ENCODE measurements at regions not wholly inside any gene's neighbourhood (a gene's known extent, or its start where the extent isn't known, plus 50 kb on each side); places are given as distances from the start of the nearest gene placed in this dataset.

DNA sequence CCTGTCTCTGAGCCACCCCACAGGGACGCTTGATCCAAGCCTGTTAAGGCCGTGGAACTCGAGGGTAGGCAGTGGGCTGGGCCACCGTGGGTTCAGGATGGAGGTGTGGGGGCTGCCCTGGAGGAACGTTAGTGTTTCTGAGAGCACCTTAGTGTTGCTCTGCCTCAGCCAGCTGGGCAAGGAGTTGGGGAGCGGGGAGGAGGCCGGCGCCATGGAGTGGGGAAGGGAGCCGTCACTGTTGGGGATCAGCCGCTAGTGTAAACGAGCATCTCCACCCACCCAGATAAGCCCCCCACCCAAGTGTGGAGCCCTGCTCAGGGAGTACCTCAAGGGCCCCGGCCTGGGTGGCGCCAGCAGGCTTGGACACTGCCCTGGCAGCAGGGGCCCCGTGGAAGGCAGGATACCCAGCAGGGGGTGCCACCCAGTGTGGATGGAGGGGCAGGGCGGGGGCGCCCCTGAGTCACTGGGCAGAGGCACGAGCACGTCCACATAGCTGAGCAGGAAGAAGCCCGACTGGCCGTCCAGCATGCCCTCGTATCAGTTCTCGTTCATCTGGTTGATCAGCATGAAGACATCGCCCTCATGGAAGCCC lies 98.6 kb downstream of the KPNA2 start:
- DNase-seq (no peak), ATAC-seq (no peak)
- H3K4me3 ChIP-seq, result no peak overlapping the region
- WGBS, 2 donors, result 85 to 95% methylated on average over 11 to 22 of the region's 23 CpGs
- no peaks in the 10 kb centered on the region for H3K9me3 ChIP-seq
- H3K4me1 ChIP-seq, result no peaks in the 10 kb centered on the region
- H3K36me3 ChIP-seq (replicated peaks in 1 of 2; ENCODE audit: insufficient read depth in 1 of 2, low read depth in 2 of 2), result peaks cover 0 to 2% of the 10 kb centered on the region in 2 donors
- H3K27ac ChIP-seq, result no peak overlapping the region
- H3K27me3 ChIP-seq, result no peaks in the 10 kb centered on the region
- TF ChIP-seq, protein P1, sequence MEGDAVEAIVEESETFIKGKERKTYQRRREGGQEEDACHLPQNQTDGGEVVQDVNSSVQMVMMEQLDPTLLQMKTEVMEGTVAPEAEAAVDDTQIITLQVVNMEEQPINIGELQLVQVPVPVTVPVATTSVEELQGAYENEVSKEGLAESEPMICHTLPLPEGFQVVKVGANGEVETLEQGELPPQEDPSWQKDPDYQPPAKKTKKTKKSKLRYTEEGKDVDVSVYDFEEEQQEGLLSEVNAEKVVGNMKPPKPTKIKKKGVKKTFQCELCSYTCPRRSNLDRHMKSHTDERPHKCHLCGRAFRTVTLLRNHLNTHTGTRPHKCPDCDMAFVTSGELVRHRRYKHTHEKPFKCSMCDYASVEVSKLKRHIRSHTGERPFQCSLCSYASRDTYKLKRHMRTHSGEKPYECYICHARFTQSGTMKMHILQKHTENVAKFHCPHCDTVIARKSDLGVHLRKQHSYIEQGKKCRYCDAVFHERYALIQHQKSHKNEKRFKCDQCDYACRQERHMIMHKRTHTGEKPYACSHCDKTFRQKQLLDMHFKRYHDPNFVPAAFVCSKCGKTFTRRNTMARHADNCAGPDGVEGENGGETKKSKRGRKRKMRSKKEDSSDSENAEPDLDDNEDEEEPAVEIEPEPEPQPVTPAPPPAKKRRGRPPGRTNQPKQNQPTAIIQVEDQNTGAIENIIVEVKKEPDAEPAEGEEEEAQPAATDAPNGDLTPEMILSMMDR (IDR thresholded peaks at IDR 0.05), result no peak
- TF ChIP-seq POLR2A (IDR thresholded peaks at IDR 0.05), result no peak
- intact Hi-C loops (cut with DNase I), result no loop called here

DNA sequence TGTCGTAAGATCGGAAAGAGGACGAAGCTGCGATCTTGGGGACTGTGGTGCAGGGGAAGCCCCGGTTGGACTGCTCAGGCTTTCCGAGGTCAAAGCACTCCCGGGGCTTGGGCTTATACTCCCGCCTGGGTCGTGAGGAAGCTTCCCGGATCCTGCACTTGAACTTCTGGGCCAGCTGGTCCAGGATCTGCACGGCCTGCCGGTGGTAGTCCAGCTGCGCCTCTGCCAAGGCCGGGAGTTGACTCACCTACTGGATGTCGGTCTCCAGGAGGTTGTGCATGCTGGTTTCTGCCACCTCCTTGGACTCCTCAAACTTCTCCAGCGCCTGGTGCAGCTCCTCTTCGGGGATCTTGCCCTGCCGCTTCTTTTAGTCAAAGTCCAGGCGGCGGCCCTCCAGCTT lies 99.2 kb downstream of the KPNA2 start:
- ATAC-seq (no peak), DNase-seq (no peak)
- whole genome bisulfite sequencing, 2 donors, result 94% methylated on average over 18 to 19 of the region's 20 CpGs
- Histone ChIP-seq H3K27me3 (no peaks in the 10 kb centered on the region), H3K27ac (no peak overlapping the region), H3K9me3 (no peaks in the 10 kb centered on the region), H3K4me1 (no peaks in the 10 kb centered on the region), H3K4me3 (no peak overlapping the region), H3K36me3 (replicated peaks in 1 of 2; ENCODE audit: insufficient read depth in 1 of 2, low read depth in 2 of 2) (peaks cover 0 to 2% of the 10 kb centered on the region in 2 donors)
- TF ChIP-seq, protein P1 (IDR thresholded peaks at IDR 0.05), result no peak
- no peak for TF ChIP-seq POLR2A (IDR thresholded peaks at IDR 0.05)
- intact Hi-C loops (cut with DNase I), result no loop called here

DNA sequence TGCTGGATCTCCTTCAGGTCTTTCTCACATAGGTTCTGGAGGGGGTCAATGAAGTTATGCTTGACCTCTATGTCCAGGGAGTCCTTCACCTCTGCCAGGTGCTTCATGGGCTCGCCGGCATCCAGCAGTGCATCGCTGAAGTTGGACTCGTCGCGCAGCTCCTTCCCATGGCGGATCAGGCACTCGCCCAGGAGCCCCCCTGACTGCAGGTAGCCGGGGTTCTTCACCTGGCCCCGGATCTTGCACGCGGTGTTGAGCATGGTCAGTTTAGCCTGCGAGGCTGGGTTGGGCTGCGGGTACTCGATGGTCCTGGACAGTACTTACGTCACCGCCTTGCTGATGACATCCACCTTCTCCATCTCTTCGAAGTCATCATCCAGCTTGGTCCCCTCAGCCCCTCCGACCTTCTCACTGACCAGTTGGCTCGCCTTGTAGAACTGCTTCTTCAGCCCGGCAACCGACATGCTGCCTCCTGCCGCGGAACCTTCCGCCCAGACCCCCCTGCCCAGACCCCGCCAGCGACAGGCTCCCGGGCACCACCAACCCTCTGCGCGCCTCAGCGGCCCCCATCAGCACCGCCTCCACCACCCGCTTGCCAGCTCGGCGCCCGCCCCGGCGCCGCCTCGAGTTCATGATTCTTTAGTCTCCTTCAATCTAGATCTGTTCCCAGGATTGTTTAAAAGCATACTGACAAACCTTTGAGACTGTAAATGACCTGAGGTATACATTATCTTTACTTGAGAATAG lies 99.8 kb downstream of the KPNA2 start:
- H3K4me1 ChIP-seq, result no peaks in the 10 kb centered on the region
- no peaks in the 10 kb centered on the region for H3K9me3 ChIP-seq
- no peak overlapping the region for H3K27ac ChIP-seq
- DNase-seq (no peak), ATAC-seq (no peak)
- no peaks in the 10 kb centered on the region for H3K36me3 ChIP-seq (replicated peaks in 1 of 2; ENCODE audit: insufficient read depth in 1 of 2, low read depth in 2 of 2)
- intact Hi-C loops (cut with DNase I), result no loop called here
- H3K4me3 ChIP-seq, result no peak overlapping the region
- H3K27me3 ChIP-seq, result no peaks in the 10 kb centered on the region
- WGBS, 2 donors, result 94 to 98% methylated on average over 28 to 38 of the region's 40 CpGs
- no peak for TF ChIP-seq POLR2A (IDR thresholded peaks at IDR 0.05)
- TF ChIP-seq, protein P1 (IDR thresholded peaks at IDR 0.05), result no peak

DNA sequence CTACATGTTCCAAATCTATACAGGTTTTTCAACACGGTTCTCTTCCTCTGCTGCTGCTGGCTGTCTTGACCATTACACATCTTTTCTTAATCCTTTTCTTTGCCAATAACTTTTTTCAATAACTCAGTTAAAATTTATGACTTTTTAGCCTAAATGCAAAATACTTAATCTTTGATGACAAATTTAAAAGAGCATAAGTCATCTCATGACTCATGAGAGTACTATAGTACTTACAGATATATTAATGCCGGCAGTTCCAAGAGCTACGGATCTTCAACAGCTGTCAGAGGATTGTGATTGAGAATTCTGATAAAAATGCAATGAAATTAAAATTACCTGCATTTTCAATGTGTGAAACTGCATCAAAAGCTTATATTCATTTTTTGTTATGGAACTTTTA lies 105.5 kb downstream of the KPNA2 start:
- Histone ChIP-seq H3K4me1 (no peaks in the 10 kb centered on the region), H3K27ac (no peak overlapping the region), H3K4me3 (no peak overlapping the region), H3K27me3 (no peaks in the 10 kb centered on the region), H3K9me3 (no peaks in the 10 kb centered on the region), H3K36me3 (replicated peaks in 1 of 2; ENCODE audit: insufficient read depth in 1 of 2, low read depth in 2 of 2) (no peaks in the 10 kb centered on the region)
- intact Hi-C loops (cut with DNase I), result no loop called here
- ATAC-seq, result no peak
- 82 to 91% methylated on average over 3 of the region's 3 CpGs for WGBS, 2 donors
- DNase-seq, result no peak
- no peak for TF ChIP-seq POLR2A (IDR thresholded peaks at IDR 0.05)
- TF ChIP-seq, protein P1 (IDR thresholded peaks at IDR 0.05), result no peak

DNA sequence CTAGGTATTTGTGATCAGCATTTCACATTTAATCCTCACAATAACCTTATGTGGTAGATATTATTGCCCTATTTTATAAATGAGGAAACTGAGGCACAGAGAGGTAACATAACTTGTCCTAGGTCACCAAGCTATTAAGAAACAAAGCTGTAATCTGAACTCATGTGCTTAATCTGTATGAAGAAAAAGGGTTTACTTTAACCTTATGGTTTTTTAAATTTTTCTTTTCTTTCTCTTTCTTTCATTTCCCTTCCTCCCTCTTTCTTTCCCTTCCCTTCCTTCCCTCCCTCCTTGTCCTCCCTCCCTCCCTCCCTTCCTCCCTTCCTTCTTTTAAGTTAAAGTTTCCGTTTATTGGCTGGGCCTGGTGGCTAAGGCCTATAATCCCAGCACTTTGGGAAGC lies 105.2 kb upstream of the AMZ2 start:
- Histone ChIP-seq H3K9me3 (no peaks in the 10 kb centered on the region), H3K4me1 (no peaks in the 10 kb centered on the region), H3K36me3 (replicated peaks in 1 of 2; ENCODE audit: insufficient read depth in 1 of 2, low read depth in 2 of 2) (no peaks in the 10 kb centered on the region), H3K4me3 (no peak overlapping the region), H3K27me3 (no peaks in the 10 kb centered on the region), H3K27ac (no peak overlapping the region)
- TF ChIP-seq, protein P1 (IDR thresholded peaks at IDR 0.05), result no peak
- TF ChIP-seq POLR2A (IDR thresholded peaks at IDR 0.05), result no peak
- ATAC-seq (no peak), DNase-seq (no peak)
- intact Hi-C loops (cut with DNase I), result no loop called here
- WGBS, 2 donors, result 79 to 90% methylated on average over 1 of the region's 1 CpG
